ENCODE measurements at regions not wholly inside any gene's neighbourhood (a gene's known extent, or its start where the extent isn't known, plus 50 kb on each side); places are given as distances from the start of the nearest gene placed in this dataset.

DNA sequence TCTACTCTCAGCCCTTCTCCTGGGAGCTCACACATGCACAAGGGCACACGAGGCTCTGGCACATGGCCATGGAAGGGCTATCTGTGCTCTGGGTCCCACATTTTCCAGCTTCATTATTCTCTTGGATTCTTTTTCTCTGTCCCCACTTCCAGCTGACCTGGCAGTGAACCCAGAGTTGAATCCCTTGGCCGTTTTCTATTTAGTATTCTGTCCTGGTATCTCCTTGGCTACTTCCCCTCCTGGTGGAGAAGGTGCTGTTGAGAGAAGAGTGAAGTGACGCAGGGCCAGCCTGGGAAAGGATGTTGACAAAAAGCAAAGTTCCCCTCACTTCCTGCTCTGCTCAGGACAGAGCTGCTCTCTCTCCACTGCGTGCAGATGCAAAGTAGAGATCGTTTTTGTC is 303.1 kb downstream of the IRS2 start:
- no peaks in the 10 kb centered on the region for H4K20me1 ChIP-seq (ENCODE audit: insufficient read depth)
- no peak overlapping the region for H3K9ac ChIP-seq
- no peak overlapping the region for H3K4me3 ChIP-seq (IDR thresholded peaks at IDR 0.05; ENCODE audit: insufficient read depth, low read depth, low read length)
- H3K79me2 ChIP-seq (ENCODE audit: insufficient read depth, low read depth) = no peaks in the 10 kb centered on the region
- no peaks in the 10 kb centered on the region for H3K4me1 ChIP-seq (ENCODE audit: low read depth, poor library complexity, severe bottlenecking)
- H3K4me2 ChIP-seq = no peak overlapping the region
- TF ChIP-seq, protein P1, sequence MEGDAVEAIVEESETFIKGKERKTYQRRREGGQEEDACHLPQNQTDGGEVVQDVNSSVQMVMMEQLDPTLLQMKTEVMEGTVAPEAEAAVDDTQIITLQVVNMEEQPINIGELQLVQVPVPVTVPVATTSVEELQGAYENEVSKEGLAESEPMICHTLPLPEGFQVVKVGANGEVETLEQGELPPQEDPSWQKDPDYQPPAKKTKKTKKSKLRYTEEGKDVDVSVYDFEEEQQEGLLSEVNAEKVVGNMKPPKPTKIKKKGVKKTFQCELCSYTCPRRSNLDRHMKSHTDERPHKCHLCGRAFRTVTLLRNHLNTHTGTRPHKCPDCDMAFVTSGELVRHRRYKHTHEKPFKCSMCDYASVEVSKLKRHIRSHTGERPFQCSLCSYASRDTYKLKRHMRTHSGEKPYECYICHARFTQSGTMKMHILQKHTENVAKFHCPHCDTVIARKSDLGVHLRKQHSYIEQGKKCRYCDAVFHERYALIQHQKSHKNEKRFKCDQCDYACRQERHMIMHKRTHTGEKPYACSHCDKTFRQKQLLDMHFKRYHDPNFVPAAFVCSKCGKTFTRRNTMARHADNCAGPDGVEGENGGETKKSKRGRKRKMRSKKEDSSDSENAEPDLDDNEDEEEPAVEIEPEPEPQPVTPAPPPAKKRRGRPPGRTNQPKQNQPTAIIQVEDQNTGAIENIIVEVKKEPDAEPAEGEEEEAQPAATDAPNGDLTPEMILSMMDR (conservative IDR thresholded peaks at IDR 0.05; ENCODE audit: low read depth, low read length) = no peak
- no peak overlapping the region for H3K27ac ChIP-seq
- no peaks in the 10 kb centered on the region for H3K27me3 ChIP-seq (ENCODE audit: insufficient read depth, low read depth)
- H3K36me3 ChIP-seq (ENCODE audit: insufficient read depth) = no peaks in the 10 kb centered on the region
- H2AFZ ChIP-seq (ENCODE audit: low read depth) = no peak overlapping the region

DNA sequence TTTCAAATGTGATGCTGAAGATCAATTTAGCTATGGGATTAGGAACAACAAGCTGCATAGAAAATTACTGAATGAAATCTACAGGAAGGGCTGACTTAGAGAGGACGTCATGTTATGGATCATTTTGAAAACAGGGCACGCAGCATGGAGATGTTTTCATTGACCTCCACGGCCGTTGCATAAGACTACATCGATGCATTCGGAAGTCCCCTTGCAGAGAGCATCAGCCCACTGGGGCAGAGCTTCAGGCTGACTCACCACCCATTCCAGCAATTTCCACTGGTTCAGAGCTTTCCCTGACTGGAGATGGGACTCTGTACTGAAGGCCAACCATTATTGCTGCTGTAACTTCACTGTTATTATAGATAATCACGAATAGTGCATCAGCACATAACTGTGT is 305.3 kb downstream of the IRS2 start:
- Histone ChIP-seq H3K4me2 (no peak overlapping the region), H3K27ac (no peak overlapping the region), H4K20me1 (ENCODE audit: insufficient read depth) (no peaks in the 10 kb centered on the region)

DNA sequence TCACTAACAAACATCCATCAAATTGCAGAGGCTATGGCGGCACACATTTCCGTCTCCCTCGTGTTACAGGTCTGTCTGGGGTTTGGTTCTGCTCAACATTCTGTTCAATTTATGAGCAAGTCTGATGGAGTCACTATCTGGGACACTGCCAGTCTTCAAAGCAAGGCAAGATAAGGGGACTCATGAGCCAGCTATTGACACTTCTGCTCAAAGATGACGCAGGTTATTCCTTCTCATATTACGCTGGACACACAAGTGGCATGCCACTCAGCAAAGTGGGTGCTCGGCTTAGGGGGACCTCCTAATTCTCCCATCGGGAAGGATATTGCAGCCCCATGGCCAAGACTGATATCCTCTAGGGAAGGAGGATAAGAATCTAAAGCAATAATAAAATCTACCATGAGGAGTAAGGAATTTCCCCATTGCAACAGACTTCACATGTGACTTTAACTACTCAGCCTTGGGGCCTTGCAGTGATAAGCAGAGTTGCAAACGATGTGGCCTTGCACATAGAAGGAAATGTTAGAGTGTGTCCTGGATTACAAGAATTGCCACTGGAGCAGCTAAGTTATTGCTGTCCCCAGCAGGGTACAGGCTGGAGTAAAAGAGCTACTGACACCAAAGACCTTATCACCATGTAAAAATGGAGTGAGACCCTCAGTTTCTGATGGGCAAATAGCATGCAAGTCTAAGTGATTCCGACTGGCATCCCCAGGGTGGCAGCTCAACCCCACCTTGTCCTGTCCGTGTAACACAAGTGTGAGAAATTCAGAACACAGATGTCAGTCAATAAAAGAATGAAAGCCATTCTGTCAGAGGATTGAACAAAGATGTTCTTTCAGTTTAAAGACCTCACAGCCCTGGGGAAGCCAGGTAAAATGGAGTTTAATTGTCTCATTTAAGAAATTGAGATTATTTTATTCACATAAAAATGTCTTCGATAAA is 306.1 kb downstream of the IRS2 start:
- no peaks in the 10 kb centered on the region for H3K4me1 ChIP-seq (ENCODE audit: low read depth, poor library complexity, severe bottlenecking)
- no peaks in the 10 kb centered on the region for H4K20me1 ChIP-seq (ENCODE audit: insufficient read depth)
- TF ChIP-seq, protein P1 (conservative IDR thresholded peaks at IDR 0.05; ENCODE audit: low read depth, low read length) = no peak
- H3K36me3 ChIP-seq (ENCODE audit: insufficient read depth) = no peaks in the 10 kb centered on the region
- H3K27me3 ChIP-seq (ENCODE audit: insufficient read depth, low read depth) = no peaks in the 10 kb centered on the region
- H3K9ac ChIP-seq = no peak overlapping the region
- no peak overlapping the region for H3K4me3 ChIP-seq (IDR thresholded peaks at IDR 0.05; ENCODE audit: insufficient read depth, low read depth, low read length)
- no peaks in the 10 kb centered on the region for H3K79me2 ChIP-seq (ENCODE audit: insufficient read depth, low read depth)
- H3K4me2 ChIP-seq = no peak overlapping the region
- H3K27ac ChIP-seq = no peak overlapping the region
- H2AFZ ChIP-seq (ENCODE audit: low read depth) = no peak overlapping the region

More for the DNA sequence above, 305.3 kb downstream of the IRS2 start:
- Histone ChIP-seq H3K9ac (no peak overlapping the region), H3K4me1 (ENCODE audit: low read depth, poor library complexity, severe bottlenecking) (no peaks in the 10 kb centered on the region), H3K27me3 (ENCODE audit: insufficient read depth, low read depth) (no peaks in the 10 kb centered on the region), H2AFZ (ENCODE audit: low read depth) (no peak overlapping the region), H3K36me3 (ENCODE audit: insufficient read depth) (no peaks in the 10 kb centered on the region), H3K79me2 (ENCODE audit: insufficient read depth, low read depth) (no peaks in the 10 kb centered on the region), H3K4me3 (IDR thresholded peaks at IDR 0.05; ENCODE audit: insufficient read depth, low read depth, low read length) (no peak overlapping the region)
- TF ChIP-seq, protein P1 (conservative IDR thresholded peaks at IDR 0.05; ENCODE audit: low read depth, low read length) = no peak

DNA sequence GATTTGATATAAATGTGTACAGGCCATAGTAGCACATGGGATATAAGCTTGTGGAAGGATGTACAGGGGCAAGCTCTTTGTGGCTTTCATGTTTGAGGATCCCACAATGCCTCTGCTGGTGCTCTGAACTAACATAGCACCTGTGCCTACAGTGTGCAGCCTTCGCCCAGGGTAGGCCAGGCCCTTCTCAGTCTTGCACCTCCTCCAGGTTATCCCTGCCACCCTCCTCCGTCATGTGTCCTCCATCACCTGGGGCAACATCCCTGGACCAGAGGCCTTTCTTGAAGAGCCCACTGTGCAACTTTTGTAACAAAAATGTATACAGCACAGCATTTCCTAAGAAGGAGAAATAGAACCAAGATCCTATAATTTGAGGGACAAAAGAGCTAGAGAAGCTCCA is 306.8 kb downstream of the IRS2 start:
- Histone ChIP-seq H3K9ac (no peak overlapping the region), H3K4me3 (IDR thresholded peaks at IDR 0.05; ENCODE audit: insufficient read depth, low read depth, low read length) (no peak overlapping the region), H3K36me3 (ENCODE audit: insufficient read depth) (no peaks in the 10 kb centered on the region), H3K27ac (no peak overlapping the region), H4K20me1 (ENCODE audit: insufficient read depth) (no peaks in the 10 kb centered on the region), H3K4me1 (ENCODE audit: low read depth, poor library complexity, severe bottlenecking) (no peaks in the 10 kb centered on the region), H2AFZ (ENCODE audit: low read depth) (no peak overlapping the region), H3K4me2 (no peak overlapping the region), H3K27me3 (ENCODE audit: insufficient read depth, low read depth) (no peaks in the 10 kb centered on the region), H3K79me2 (ENCODE audit: insufficient read depth, low read depth) (no peaks in the 10 kb centered on the region)
- TF ChIP-seq, protein P1 (conservative IDR thresholded peaks at IDR 0.05; ENCODE audit: low read depth, low read length) = no peak
